HEK293 (cell line): ENCODE measurements at regions not wholly inside any gene's neighbourhood (a gene's known extent, or its start where the extent isn't known, plus 50 kb on each side); places are given as distances from the start of the nearest gene placed in this dataset.

Experiments used
- CTCF ChIA-PET: fragments of 350-600 bp; formaldehyde crosslinking; extraction: SDS; loops from one replicate; lab custom pipeline; 2021; ENCODE audit warnings: antibody characterized with exemption; lab: Yijun Ruan, JAX
- POLR2A ChIA-PET: fragments of 300-600 bp; formaldehyde crosslinking; extraction: SDS; loops from one replicate; lab custom pipeline; 2020; ENCODE audit warnings: antibody characterized with exemption, inconsistent platforms; lab: Yijun Ruan, JAX
- H3K27ac ChIP-seq: fragments of 200-500 bp; sonication (Bioruptor generic); 2 replicates; pipeline ENCODE4 v1.5.1; 2014; ENCODE audit warnings: low read depth, low read length, control low read depth, inconsistent platforms; ENCODE audit errors: extremely low read depth
- H3K36me3 ChIP-seq, 2 experiments: fragments of 200-500 bp in 1 of 2; sonication (Bioruptor generic) in 1 of 2; 1 replicate in 1 of 2; 2 replicates in 1 of 2; pipeline ENCODE4 v1.5.1; 2014 to 2017; ENCODE audit warnings: inconsistent platforms in 2 of 2, low read length in 2 of 2; ENCODE audit not compliant: control insufficient read depth in 2 of 2, insufficient read depth in 1 of 2
- H3K4me1 ChIP-seq: fragments of 200-500 bp; sonication (Bioruptor generic); 2 replicates; pipeline ENCODE4 v1.5.1; 2014; ENCODE audit warnings: mild to moderate bottlenecking, low read length, inconsistent platforms; ENCODE audit not compliant: control insufficient read depth, insufficient read depth
- H3K4me3 ChIP-seq: 2 replicates; pipeline ENCODE4 v1.5.1; 2011; ENCODE audit warnings: low read depth, mild to moderate bottlenecking, control low read depth, low read length, moderate library complexity
- H3K9me3 ChIP-seq: fragments of 200-500 bp; sonication (Bioruptor generic); 2 replicates; pipeline ENCODE4 v1.5.1; 2014; ENCODE audit warnings: low read depth, low read length, inconsistent platforms; ENCODE audit not compliant: control insufficient read depth, insufficient read depth
- BCL6B ChIP-seq: fragments of 450-650 bp; formaldehyde crosslinking; IDR thresholded peaks from 2 replicates; pipeline ENCODE4 v1.5.1; 2017; ENCODE audit warnings: missing biosample characterization, missing genetic modification characterization
- KLF9 ChIP-seq: fragments of 450-650 bp; formaldehyde crosslinking; IDR thresholded peaks from 2 replicates; pipeline ENCODE4 v1.5.1; 2016; ENCODE audit warnings: missing biosample characterization, missing genetic modification characterization, low read depth
- PRDM1 ChIP-seq: fragments of 450-650 bp; formaldehyde crosslinking; IDR thresholded peaks from 2 replicates; pipeline ENCODE4; 2016; ENCODE audit warnings: missing biosample characterization, missing genetic modification characterization
- SALL2 ChIP-seq: fragments of 450-650 bp; formaldehyde crosslinking; IDR thresholded peaks from 2 replicates; pipeline ENCODE4 v1.5.0; 2017; ENCODE audit warnings: missing biosample characterization, mild to moderate bottlenecking, missing genetic modification characterization, borderline replicate concordance
- SP2 ChIP-seq: fragments of 450-650 bp; formaldehyde crosslinking; IDR thresholded peaks from 2 replicates; pipeline ENCODE4 v1.5.1; 2016; ENCODE audit warnings: missing biosample characterization, missing genetic modification characterization
- ZBTB21 ChIP-seq: fragments of 450-650 bp; formaldehyde crosslinking; IDR thresholded peaks from 2 replicates; pipeline ENCODE4 v1.5.1; 2017; ENCODE audit warnings: missing biosample characterization, missing genetic modification characterization
- ZBTB48 ChIP-seq: fragments of 450-650 bp; formaldehyde crosslinking; IDR thresholded peaks from 2 replicates; pipeline ENCODE4 v1.5.1; 2016; ENCODE audit warnings: missing biosample characterization, missing genetic modification characterization
- ZFP3 ChIP-seq: fragments of 450-650 bp; formaldehyde crosslinking; IDR thresholded peaks from 2 replicates; pipeline ENCODE4 v1.5.1; 2016; ENCODE audit warnings: low read depth, missing biosample characterization, missing genetic modification characterization
- ZNF112 ChIP-seq: fragments of 450-650 bp; formaldehyde crosslinking; IDR thresholded peaks from 2 replicates; pipeline ENCODE4 v1.5.0; 2017; ENCODE audit warnings: missing biosample characterization, missing genetic modification characterization
- ZNF155 ChIP-seq: fragments of 450-650 bp; formaldehyde crosslinking; IDR thresholded peaks from 2 replicates; pipeline ENCODE4 v1.5.1; 2016; ENCODE audit warnings: missing biosample characterization, missing genetic modification characterization
- ZNF266 ChIP-seq: fragments of 450-650 bp; formaldehyde crosslinking; IDR thresholded peaks from 2 replicates; pipeline ENCODE4 v1.5.1; 2016; ENCODE audit warnings: missing biosample characterization, missing genetic modification characterization, low read depth
- ZNF366 ChIP-seq: fragments of 450-650 bp; formaldehyde crosslinking; conservative IDR thresholded peaks from 2 replicates; pipeline ENCODE4 v1.5.1; 2016; ENCODE audit warnings: missing biosample characterization, missing genetic modification characterization
- ZNF473 ChIP-seq: fragments of 450-650 bp; formaldehyde crosslinking; IDR thresholded peaks from 2 replicates; pipeline ENCODE4 v1.5.1; 2017; ENCODE audit warnings: missing biosample characterization, missing genetic modification characterization
- ZNF521 ChIP-seq: fragments of 450-650 bp; formaldehyde crosslinking; IDR thresholded peaks from 2 replicates; pipeline ENCODE4 v1.5.1; 2017; ENCODE audit warnings: missing biosample characterization, mild to moderate bottlenecking, missing genetic modification characterization
- ZNF530 ChIP-seq: fragments of 450-650 bp; formaldehyde crosslinking; IDR thresholded peaks from 2 replicates; pipeline ENCODE4 v1.5.1; 2016; ENCODE audit warnings: low read depth, missing biosample characterization, missing genetic modification characterization
- ZNF544 ChIP-seq: fragments of 450-650 bp; formaldehyde crosslinking; IDR thresholded peaks from 2 replicates; pipeline ENCODE4 v1.5.0; 2017; ENCODE audit warnings: missing biosample characterization, missing genetic modification characterization
- ZNF645 ChIP-seq: fragments of 450-650 bp; formaldehyde crosslinking; IDR thresholded peaks from 2 replicates; pipeline ENCODE4; 2016; ENCODE audit warnings: missing biosample characterization, missing genetic modification characterization
- ZNF776 ChIP-seq: fragments of 450-650 bp; formaldehyde crosslinking; IDR thresholded peaks from 2 replicates; pipeline ENCODE4 v1.5.0; 2017; ENCODE audit warnings: missing biosample characterization, missing genetic modification characterization, borderline replicate concordance
- ZNF777 ChIP-seq: fragments of 450-650 bp; formaldehyde crosslinking; IDR thresholded peaks from 2 replicates; pipeline ENCODE4 v1.5.1; 2017; ENCODE audit warnings: missing biosample characterization, missing genetic modification characterization, borderline replicate concordance
- ZNF785 ChIP-seq: fragments of 450-650 bp; formaldehyde crosslinking; IDR thresholded peaks from 2 replicates; pipeline ENCODE4 v1.5.1; 2016; ENCODE audit warnings: missing biosample characterization, missing genetic modification characterization
- ZNF791 ChIP-seq: fragments of 450-650 bp; formaldehyde crosslinking; IDR thresholded peaks from 2 replicates; pipeline ENCODE4 v1.5.1; 2016; ENCODE audit warnings: missing biosample characterization, missing genetic modification characterization
- TF ChIP-seq, protein P1 (sequence below): fragments of 450-650 bp; formaldehyde crosslinking; IDR thresholded peaks from 2 replicates; pipeline ENCODE4 v1.5.1; 2017; ENCODE audit warnings: missing biosample characterization, missing genetic modification characterization
- TF ChIP-seq, protein P2 (sequence below): fragments of 450-650 bp; formaldehyde crosslinking; IDR thresholded peaks from 2 replicates; pipeline ENCODE4 v1.5.0; 2017; ENCODE audit warnings: missing biosample characterization, missing genetic modification characterization, borderline replicate concordance
- TF ChIP-seq, protein P3 (sequence below): fragments of 450-650 bp; formaldehyde crosslinking; IDR thresholded peaks from 2 replicates; pipeline ENCODE4 v1.5.1; 2016; ENCODE audit warnings: missing biosample characterization, missing genetic modification characterization

DNA sequence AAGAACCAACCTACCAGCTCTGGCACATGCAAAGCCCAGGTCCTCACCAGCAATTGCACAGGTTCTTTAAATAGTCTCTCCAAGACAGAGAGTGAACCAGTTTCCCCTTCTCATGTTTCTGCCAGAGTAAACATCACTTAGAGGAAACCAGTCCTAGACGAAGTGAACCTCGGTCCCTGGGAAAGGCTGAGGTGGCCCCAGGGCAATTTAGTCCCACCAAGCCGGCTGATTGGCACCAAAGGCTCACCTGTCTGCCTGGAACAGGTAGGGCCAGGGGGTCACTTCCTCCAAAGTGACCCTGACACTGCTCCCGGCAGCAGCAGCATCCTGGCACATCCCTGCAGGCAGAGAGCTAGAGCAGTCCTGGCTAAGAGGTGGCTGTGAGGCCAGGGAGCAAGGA lies 122.9 kb upstream of the ZNF507 start:
- ChIA-PET POLR2A (no interaction called here), CTCF (interaction anchor here (0.6 to 4.0 kb wide), 9 partner anchors 9 to 1553 kb away, joined by 3 to 49 read pairs (median 6); no protein-coding TSS in a partner anchor)
- peaks cover 10% of the 10 kb centered on the region for H3K4me1 ChIP-seq
- H3K4me3 ChIP-seq, result no peak overlapping the region
- H3K27ac ChIP-seq, result no peak overlapping the region
- no peak for TF ChIP-seq ZFP3 (tag by site-specific recombination)
- TF ChIP-seq ZBTB48 (tag by site-specific recombination), result peak; percentile 76
- TF ChIP-seq, all 188 proteins: peak for 1
- Histone ChIP-seq H3K9me3 (no peaks in the 10 kb centered on the region), H3K36me3 (peaks cover 0 to 3% of the 10 kb centered on the region in 2 experiments; a peak in 1 of 3 replicates)

- Histone ChIP-seq H3K36me3 (peaks cover 0 to 3% of the 10 kb centered on the region in 2 experiments; a peak in 1 of 3 replicates), H3K9me3 (no peaks in the 10 kb centered on the region), H3K4me3 (no peak overlapping the region), H3K27ac (no peak overlapping the region), H3K4me1 (peaks cover 10% of the 10 kb centered on the region)
- CTCF ChIA-PET, result interaction anchor here (0.6 to 4.0 kb wide), 14 partner anchors 9 to 1540 kb away, joined by 3 to 49 read pairs (median 4); no protein-coding TSS in a partner anchor
- TF ChIP-seq PRDM1 (tag by site-specific recombination) (peak; percentile 99), BCL6B (tag by site-specific recombination) (peak; percentile 43; the same call in 1 of the 2 replicates), KLF9 (tag by site-specific recombination) (no peak), ZNF266 (peak; percentile 41; the same call in 1 of the 2 replicates), ZNF155 (peak; percentile 56; the same call in 1 of the 2 replicates), SALL2 (peak; percentile 93; the same call in 1 of the 2 replicates), ZNF530 (tag by site-specific recombination) (no peak), ZNF521 (tag by site-specific recombination) (peak; percentile 97; the same call in 1 of the 2 replicates), ZNF776 (tag by site-specific recombination) (peak; percentile 88), SP2 (tag by site-specific recombination) (no peak), ZBTB21 (tag by site-specific recombination) (0 out of 2 replicates have a peak, but pooled peaks have one; percentile 11), ZNF366 (peak; percentile 99), ZNF785 (tag by site-specific recombination) (peak; percentile 43; the same call in 1 of the 2 replicates), ZNF791 (tag by site-specific recombination) (peak; percentile 85), ZNF112 (tag by site-specific recombination) (peak; percentile 42; the same call in 1 of the 2 replicates), ZNF777 (tag by site-specific recombination) (peak; percentile 55; the same call in 1 of the 2 replicates), ZNF645 (tag by site-specific recombination) (0 out of 2 replicates have a peak, but pooled peaks have one; percentile 63), ZNF473 (tag by site-specific recombination) (peak; percentile 94), ZNF544 (tag by site-specific recombination) (peak; percentile 81)
- TF ChIP-seq, protein P1, sequence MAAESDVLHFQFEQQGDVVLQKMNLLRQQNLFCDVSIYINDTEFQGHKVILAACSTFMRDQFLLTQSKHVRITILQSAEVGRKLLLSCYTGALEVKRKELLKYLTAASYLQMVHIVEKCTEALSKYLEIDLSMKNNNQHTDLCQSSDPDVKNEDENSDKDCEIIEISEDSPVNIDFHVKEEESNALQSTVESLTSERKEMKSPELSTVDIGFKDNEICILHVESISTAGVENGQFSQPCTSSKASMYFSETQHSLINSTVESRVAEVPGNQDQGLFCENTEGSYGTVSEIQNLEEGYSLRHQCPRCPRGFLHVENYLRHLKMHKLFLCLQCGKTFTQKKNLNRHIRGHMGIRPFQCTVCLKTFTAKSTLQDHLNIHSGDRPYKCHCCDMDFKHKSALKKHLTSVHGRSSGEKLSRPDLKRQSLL, result no peak
- TF ChIP-seq, protein P2, sequence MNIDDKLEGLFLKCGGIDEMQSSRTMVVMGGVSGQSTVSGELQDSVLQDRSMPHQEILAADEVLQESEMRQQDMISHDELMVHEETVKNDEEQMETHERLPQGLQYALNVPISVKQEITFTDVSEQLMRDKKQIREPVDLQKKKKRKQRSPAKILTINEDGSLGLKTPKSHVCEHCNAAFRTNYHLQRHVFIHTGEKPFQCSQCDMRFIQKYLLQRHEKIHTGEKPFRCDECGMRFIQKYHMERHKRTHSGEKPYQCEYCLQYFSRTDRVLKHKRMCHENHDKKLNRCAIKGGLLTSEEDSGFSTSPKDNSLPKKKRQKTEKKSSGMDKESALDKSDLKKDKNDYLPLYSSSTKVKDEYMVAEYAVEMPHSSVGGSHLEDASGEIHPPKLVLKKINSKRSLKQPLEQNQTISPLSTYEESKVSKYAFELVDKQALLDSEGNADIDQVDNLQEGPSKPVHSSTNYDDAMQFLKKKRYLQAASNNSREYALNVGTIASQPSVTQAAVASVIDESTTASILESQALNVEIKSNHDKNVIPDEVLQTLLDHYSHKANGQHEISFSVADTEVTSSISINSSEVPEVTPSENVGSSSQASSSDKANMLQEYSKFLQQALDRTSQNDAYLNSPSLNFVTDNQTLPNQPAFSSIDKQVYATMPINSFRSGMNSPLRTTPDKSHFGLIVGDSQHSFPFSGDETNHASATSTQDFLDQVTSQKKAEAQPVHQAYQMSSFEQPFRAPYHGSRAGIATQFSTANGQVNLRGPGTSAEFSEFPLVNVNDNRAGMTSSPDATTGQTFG (tag by site-specific recombination), result peak; percentile 77; the same call in 1 of the 2 replicates
- TF ChIP-seq, protein P3, sequence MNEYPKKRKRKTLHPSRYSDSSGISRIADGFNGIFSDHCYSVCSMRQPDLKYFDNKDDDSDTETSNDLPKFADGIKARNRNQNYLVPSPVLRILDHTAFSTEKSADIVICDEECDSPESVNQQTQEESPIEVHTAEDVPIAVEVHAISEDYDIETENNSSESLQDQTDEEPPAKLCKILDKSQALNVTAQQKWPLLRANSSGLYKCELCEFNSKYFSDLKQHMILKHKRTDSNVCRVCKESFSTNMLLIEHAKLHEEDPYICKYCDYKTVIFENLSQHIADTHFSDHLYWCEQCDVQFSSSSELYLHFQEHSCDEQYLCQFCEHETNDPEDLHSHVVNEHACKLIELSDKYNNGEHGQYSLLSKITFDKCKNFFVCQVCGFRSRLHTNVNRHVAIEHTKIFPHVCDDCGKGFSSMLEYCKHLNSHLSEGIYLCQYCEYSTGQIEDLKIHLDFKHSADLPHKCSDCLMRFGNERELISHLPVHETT (tag by site-specific recombination), result no peak
- POLR2A ChIA-PET, result interaction anchor here (0.6 kb wide), 2 partner anchors 141 to 376 kb away, joined by 3 to 4 read pairs; no protein-coding TSS in a partner anchor
These were observed 122.3 kb upstream of the ZNF507 start for GRCh38 chr19:32223106-32223505.
